OCI-LY7 (cell line): ENCODE measurements at regions not wholly inside any gene's neighbourhood (a gene's known extent, or its start where the extent isn't known, plus 50 kb on each side); places are given as distances from the start of the nearest gene placed in this dataset.

Experiments used
- BruUV-seq: library from RNA; stranded (reverse); fragments of 400-500 nt; replicated peaks from 2 replicates; lab custom pipeline; 2021; lab: Mats Ljungman, UMichigan
- CTCF ChIA-PET: fragments of 300-600 bp; sonication (Branson Sonifier 250); formaldehyde crosslinking; loops from one replicate; lab custom pipeline; 2022; ENCODE audit warnings: antibody characterized with exemption; ENCODE audit not compliant: unreplicated experiment; lab: Charles Lee
- POLR2A ChIA-PET: fragments of 300-600 bp; sonication (Branson Sonifier 250); formaldehyde crosslinking; loops from one replicate; lab custom pipeline; 2022; ENCODE audit warnings: antibody characterized with exemption; lab: Charles Lee
- DNase-seq: peaks from one replicate; pipeline ENCODE4 v3.0.0-alpha.2; 2015; ENCODE audit warnings: low spot score
- H2AFZ ChIP-seq: fragments of 200-600 bp; sonication (generic), shearing (Covaris generic); 2 replicates; pipeline ENCODE4 v1.6.1; 2014; ENCODE audit warnings: mild to moderate bottlenecking, antibody characterized with exemption, low read length, moderate library complexity
- H3K27ac ChIP-seq: fragments of 200-600 bp; sonication (generic); 2 replicates; pipeline ENCODE4 v1.5.1; 2014; ENCODE audit warnings: mixed run types, low read depth, mild to moderate bottlenecking, moderate library complexity, low read length, inconsistent platforms; ENCODE audit not compliant: poor library complexity, severe bottlenecking
- H3K36me3 ChIP-seq: fragments of 200-600 bp; sonication (generic); 2 replicates; pipeline ENCODE4 v1.6.1; 2014; ENCODE audit warnings: mild to moderate bottlenecking, antibody characterized with exemption, low read length, moderate library complexity, mixed read lengths; ENCODE audit not compliant: insufficient read depth
- H3K4me1 ChIP-seq: fragments of 200-600 bp; sonication (generic); 2 replicates; pipeline ENCODE4 v1.5.1; 2014; ENCODE audit warnings: mild to moderate bottlenecking, low read length; ENCODE audit not compliant: insufficient read depth, poor library complexity, severe bottlenecking
- H3K4me2 ChIP-seq: fragments of 200-600 bp; sonication (generic); 2 replicates; pipeline ENCODE4 v1.6.1; 2014; ENCODE audit warnings: mild to moderate bottlenecking, low read length
- H3K4me3 ChIP-seq: fragments of 200-600 bp; sonication (generic); 2 replicates; pipeline ENCODE4 v1.5.1; 2014; ENCODE audit warnings: mild to moderate bottlenecking, low read depth, low read length; ENCODE audit not compliant: poor library complexity, severe bottlenecking
- H3K79me2 ChIP-seq: fragments of 200-600 bp; sonication (generic); 2 replicates; pipeline ENCODE4 v1.6.1; 2016; ENCODE audit warnings: low read depth, mild to moderate bottlenecking, low read length, moderate library complexity, mixed read lengths; ENCODE audit not compliant: insufficient read depth
- H3K9me2 ChIP-seq: fragments of 200-600 bp; sonication (generic); 2 replicates; pipeline ENCODE4 v1.6.1; 2016; ENCODE audit warnings: mild to moderate bottlenecking, low read length, mixed read lengths; ENCODE audit not compliant: insufficient read depth
- H3K9me3 ChIP-seq: fragments of 200-600 bp; sonication (generic); 2 replicates; pipeline ENCODE4 v1.6.1; 2014; ENCODE audit warnings: mild to moderate bottlenecking, mixed run types, low read length, mixed read lengths
- H4K20me1 ChIP-seq: fragments of 200-600 bp; sonication (generic); 2 replicates; pipeline ENCODE4 v1.6.1; 2014; ENCODE audit warnings: mild to moderate bottlenecking, antibody characterized with exemption, low read length, moderate library complexity, mixed read lengths; ENCODE audit not compliant: insufficient read depth
- CTCF ChIP-seq: fragments of 200-600 bp; sonication (generic); conservative IDR thresholded peaks from 2 replicates; pipeline ENCODE4 v1.5.1; 2014; ENCODE audit warnings: mild to moderate bottlenecking, antibody characterized with exemption, low read length, moderate library complexity, mixed read lengths
- EZH2phosphoT487 ChIP-seq: fragments of 200-600 bp; sonication (generic); IDR thresholded peaks from 2 replicates; pipeline ENCODE4 v1.6.1; 2018; ENCODE audit warnings: low read depth, borderline replicate concordance, mild to moderate bottlenecking, mixed run types, antibody characterized with exemption, low read length, moderate library complexity, mixed read lengths
- intact Hi-C: fragments of 100-400 bp; cut with micrococcal nuclease; formaldehyde crosslinking; loops from one replicate; pipeline ENCODE4 v1.10.0; 2022; ENCODE audit not compliant: unreplicated experiment

GRCh38 chr2:7730990-7731389 lies 813.8 kb downstream of the RNF144A start:
- no peak overlapping the region for H3K27ac ChIP-seq
- H4K20me1 ChIP-seq: no peaks in the 10 kb centered on the region
- POLR2A ChIA-PET: interaction anchor here (1.2 kb wide), 1 partner anchor 162 kb away, joined by 3 read pairs; no protein-coding TSS in a partner anchor
- CTCF ChIA-PET: no interaction called here
- no peak for TF ChIP-seq CTCF
- no peak for TF ChIP-seq EZH2phosphoT487
- BruUV-seq: no TSS peak
- no peak overlapping the region for H2AFZ ChIP-seq
- H3K9me3 ChIP-seq: no peaks in the 10 kb centered on the region
- intact Hi-C loops: no loop called here
- H3K4me1 ChIP-seq: no peaks in the 10 kb centered on the region
- no peak for DNase-seq
- H3K79me2 ChIP-seq: no peaks in the 10 kb centered on the region
- H3K9me2 ChIP-seq: no peaks in the 10 kb centered on the region
- no peaks in the 10 kb centered on the region for H3K36me3 ChIP-seq
- H3K4me3 ChIP-seq: no peak overlapping the region
- H3K4me2 ChIP-seq: no peak overlapping the region

- intact Hi-C loops: no loop called here
- H3K27ac ChIP-seq: no peak overlapping the region
- CTCF ChIA-PET: no interaction called here
Observed at GRCh38 chr2:7732497-7732896, 815.3 kb downstream of the RNF144A start.

More at GRCh38 chr2:7732497-7732896, 815.3 kb downstream of the RNF144A start:
- Histone ChIP-seq H4K20me1 (no peaks in the 10 kb centered on the region), H3K4me1 (no peaks in the 10 kb centered on the region), H2AFZ (no peak overlapping the region), H3K4me3 (no peak overlapping the region), H3K4me2 (no peak overlapping the region), H3K9me2 (no peaks in the 10 kb centered on the region), H3K9me3 (no peaks in the 10 kb centered on the region), H3K36me3 (no peaks in the 10 kb centered on the region), H3K79me2 (no peaks in the 10 kb centered on the region)
- POLR2A ChIA-PET: no interaction called here
- TF ChIP-seq EZH2phosphoT487 (no peak), CTCF (no peak)
- DNase-seq: no peak
- BruUV-seq: no TSS peak
